H9 (cell line): ENCODE measurements at regions not wholly inside any gene's neighbourhood (a gene's known extent, or its start where the extent isn't known, plus 50 kb on each side); places are given as distances from the start of the nearest gene placed in this dataset.

Experiments used
- DNase-seq: peaks from one replicate; pipeline ENCODE4 v3.0.0-alpha.2; 2017
- H2AFZ ChIP-seq: one replicate; pipeline ENCODE4 v1.6.1; 2013; ENCODE audit warnings: mild to moderate bottlenecking, low read length, control low read depth, moderate library complexity
- H2AK5ac ChIP-seq: 2 replicates; pipeline ENCODE4 v1.6.1; 2013; ENCODE audit warnings: low read length, control low read depth, mixed read lengths; ENCODE audit not compliant: insufficient read length
- H2BK120ac ChIP-seq: one replicate; pipeline ENCODE4 v1.6.1; 2013; ENCODE audit warnings: low read depth, mild to moderate bottlenecking, low read length, control low read depth, inconsistent platforms; ENCODE audit not compliant: poor library complexity, severe bottlenecking
- H2BK12ac ChIP-seq: 2 replicates; pipeline ENCODE4 v1.6.1; 2013; ENCODE audit warnings: low read length, control low read depth, mixed read lengths, low read depth; ENCODE audit not compliant: insufficient read length
- H2BK15ac ChIP-seq: 2 replicates; pipeline ENCODE4 v1.6.1; 2013; ENCODE audit warnings: low read depth, low read length, control low read depth
- H2BK20ac ChIP-seq: one replicate; pipeline ENCODE4 v1.6.1; 2013; ENCODE audit warnings: low read depth, mild to moderate bottlenecking, low read length, control low read depth, inconsistent platforms; ENCODE audit not compliant: poor library complexity, severe bottlenecking
- H2BK5ac ChIP-seq: 2 replicates; pipeline ENCODE4 v1.6.1; 2013; ENCODE audit warnings: low read length, control low read depth, mixed read lengths; ENCODE audit not compliant: insufficient read length
- H3K14ac ChIP-seq: 2 replicates; pipeline ENCODE4 v1.6.1; 2013; ENCODE audit warnings: low read length, control low read depth; ENCODE audit not compliant: insufficient read depth
- H3K18ac ChIP-seq: 2 replicates; pipeline ENCODE4 v1.6.1; 2013; ENCODE audit warnings: low read depth, mild to moderate bottlenecking, mixed read lengths, low read length, control low read depth; ENCODE audit not compliant: insufficient read length
- H3K23ac ChIP-seq: 2 replicates; pipeline ENCODE4 v1.6.1; 2013; ENCODE audit warnings: low read length, control low read depth, mixed read lengths, low read depth; ENCODE audit not compliant: insufficient read length
- H3K23me2 ChIP-seq: 2 replicates; pipeline ENCODE4 v1.6.1; 2013; ENCODE audit warnings: low read depth, mild to moderate bottlenecking, mixed read lengths, low read length, control low read depth; ENCODE audit not compliant: insufficient read length, poor library complexity, severe bottlenecking
- H3K27ac ChIP-seq: 2 replicates; pipeline ENCODE4 v1.5.1; 2013; ENCODE audit warnings: low read length, control low read depth, mixed read lengths, low read depth; ENCODE audit not compliant: insufficient read length
- H3K27me3 ChIP-seq: 2 replicates; pipeline ENCODE4 v1.6.1; 2013; ENCODE audit warnings: low read length, control low read depth, inconsistent platforms; ENCODE audit not compliant: insufficient read depth
- H3K4ac ChIP-seq: 2 replicates; pipeline ENCODE4 v1.6.1; 2013; ENCODE audit warnings: low read depth, mild to moderate bottlenecking, control low read depth, inconsistent platforms, low read length, moderate library complexity
- H3K4me1 ChIP-seq: 2 replicates; pipeline ENCODE4 v1.6.1; 2013; ENCODE audit warnings: low read length, control low read depth, inconsistent platforms; ENCODE audit not compliant: insufficient read depth
- H3K4me2 ChIP-seq: 2 replicates; pipeline ENCODE4 v1.6.1; 2013; ENCODE audit warnings: low read length, control low read depth, mixed read lengths; ENCODE audit not compliant: insufficient read length, insufficient read depth
- H3K56ac ChIP-seq: 2 replicates; pipeline ENCODE4 v1.6.1; 2013; ENCODE audit warnings: low read depth, mild to moderate bottlenecking, mixed read lengths, low read length, control low read depth; ENCODE audit not compliant: insufficient read length
- H3K79me1 ChIP-seq: 2 replicates; pipeline ENCODE4 v1.6.1; 2013; ENCODE audit warnings: low read depth, mild to moderate bottlenecking, moderate library complexity, low read length, control low read depth, inconsistent platforms; ENCODE audit not compliant: insufficient read depth, poor library complexity, severe bottlenecking
- H3K79me2 ChIP-seq: 2 replicates; pipeline ENCODE4 v1.6.1; 2013; ENCODE audit warnings: low read length, control low read depth, inconsistent platforms; ENCODE audit not compliant: insufficient read depth
- H3K9ac ChIP-seq: 2 replicates; pipeline ENCODE4 v1.6.1; 2013; ENCODE audit warnings: low read length, control low read depth, mixed read lengths; ENCODE audit not compliant: insufficient read length; ENCODE audit errors: extremely low read depth
- H3K9me3 ChIP-seq: one replicate; pipeline ENCODE4 v1.6.1; 2013; ENCODE audit warnings: low read depth, low read length, inconsistent platforms; ENCODE audit not compliant: control insufficient read depth
- H3T11ph ChIP-seq: one replicate; pipeline ENCODE4 v1.6.1; 2013; ENCODE audit warnings: mild to moderate bottlenecking, low read length, control low read depth, inconsistent platforms
- H4K20me1 ChIP-seq: one replicate; pipeline ENCODE4 v1.6.1; 2013; ENCODE audit not compliant: control insufficient read depth, insufficient read length, insufficient read depth
- H4K5ac ChIP-seq: 2 replicates; pipeline ENCODE4 v1.6.1; 2013; ENCODE audit warnings: low read depth, mild to moderate bottlenecking, mixed read lengths, low read length, control low read depth; ENCODE audit not compliant: insufficient read length
- H4K8ac ChIP-seq: replicated peaks from 2 replicates; pipeline ENCODE4 v1.6.1; 2013; ENCODE audit warnings: low read length, control low read depth, mixed read lengths, low read depth; ENCODE audit not compliant: insufficient read length
- H4K91ac ChIP-seq: 2 replicates; pipeline ENCODE4 v1.6.1; 2013; ENCODE audit warnings: low read depth, mild to moderate bottlenecking, moderate library complexity, mixed read lengths, low read length, control low read depth; ENCODE audit not compliant: insufficient read length
- H3K27ac Mint-ChIP-seq, 3 experiments: 2 replicates in 2 of 3; 3 replicates in 1 of 3; pipeline ENCODE4 v1.8.0; 2020 to 2021; ENCODE audit warnings: mixed read lengths in 3 of 3, mild to moderate bottlenecking in 1 of 3, moderate library complexity in 1 of 3
- H3K27me3 Mint-ChIP-seq: 2 replicates; pipeline ENCODE4 v1.8.0; 2021; ENCODE audit warnings: low read depth, mild to moderate bottlenecking, moderate library complexity, mixed read lengths
- H3K36me3 Mint-ChIP-seq, 3 experiments: 2 replicates in 2 of 3; 3 replicates in 1 of 3; pipeline ENCODE4 v1.8.0; 2020 to 2021; ENCODE audit warnings: low read depth in 3 of 3, mixed read lengths in 3 of 3; ENCODE audit not compliant: insufficient read depth in 1 of 3
- H3K4me1 Mint-ChIP-seq, 2 experiments: 2 replicates each; pipeline ENCODE4 v1.8.0; 2020; ENCODE audit warnings: mixed read lengths in 2 of 2
- H3K4me3 Mint-ChIP-seq, 2 experiments: 2 replicates in 1 of 2; 3 replicates in 1 of 2; pipeline ENCODE4 v1.8.0; 2020 to 2021; ENCODE audit warnings: mild to moderate bottlenecking in 2 of 2, mixed read lengths in 2 of 2, moderate library complexity in 1 of 2
- H3K9me3 Mint-ChIP-seq, 2 experiments: 2 replicates in 1 of 2; 3 replicates in 1 of 2; pipeline ENCODE4 v1.8.0; 2020; ENCODE audit warnings: mild to moderate bottlenecking in 2 of 2, mixed read lengths in 2 of 2, moderate library complexity in 1 of 2
- WGBS: extraction: QIAGEN DNeasy Blood & Tissue Kit; methylation state at CpG from one replicate; pipeline ENCODE4 v1.1.7; 2013; ENCODE audit warnings: missing lambda C conversion rate, low lambda C conversion rate, mixed read lengths; ENCODE audit not compliant: insufficient read length; ENCODE audit errors: extremely low coverage; 5-methylcytosine and 5-hydroxymethylcytosine counted together
- TF ChIP-seq, protein P1 (sequence below): fragments of 200-600 bp; sonication (generic); conservative IDR thresholded peaks from 3 replicates; pipeline ENCODE4 v1.8.0; 2021; ENCODE audit warnings: antibody characterized with exemption, mild to moderate bottlenecking

DNA sequence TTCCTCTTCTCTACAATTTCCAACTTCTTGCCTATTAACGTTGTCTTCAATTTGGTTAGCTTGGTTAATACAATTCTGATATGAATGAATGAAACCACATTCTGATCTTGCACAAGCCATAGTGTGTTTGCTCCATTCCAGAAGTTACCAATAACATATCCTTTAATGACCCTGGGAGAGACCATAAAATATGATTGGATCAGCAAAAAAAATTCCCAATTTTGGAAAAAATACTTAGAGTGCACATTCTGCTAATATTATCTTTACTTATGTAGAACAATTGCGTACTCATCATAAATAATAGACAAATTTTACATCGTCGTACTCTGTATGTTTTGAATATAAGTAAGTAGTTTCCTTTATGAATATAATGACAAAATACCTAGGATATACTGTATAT, 117.2 kb downstream of the SLITRK5 start:
- H3K9me3 Mint-ChIP-seq: peaks cover 0 to 3% of the 10 kb centered on the region in 2 experiments; a peak in 1 of 5 replicates
- no peak overlapping the region for H2BK15ac ChIP-seq
- H4K8ac ChIP-seq: no peak overlapping the region
- no peak overlapping the region for H3K14ac ChIP-seq
- H3K56ac ChIP-seq: no peak overlapping the region
- H3K9ac ChIP-seq: no peak overlapping the region
- no peak overlapping the region for H3K18ac ChIP-seq
- no peak overlapping the region for H2BK5ac ChIP-seq
- H2BK20ac ChIP-seq: no peak overlapping the region
- H3K27me3 ChIP-seq: no peaks in the 10 kb centered on the region
- no peaks in the 10 kb centered on the region for H3K4me1 ChIP-seq
- H3K23ac ChIP-seq: no peak overlapping the region
- no peaks in the 10 kb centered on the region; the same call in 1 of the 2 replicates for H3K27me3 Mint-ChIP-seq
- H3K79me1 ChIP-seq: no peaks in the 10 kb centered on the region
- no peak overlapping the region for H3K4ac ChIP-seq
- no peak overlapping the region for H3T11ph ChIP-seq
- no peak overlapping the region for H3K27ac Mint-ChIP-seq
- peaks cover 0 to 3% of the 10 kb centered on the region in 2 experiments; a peak in 1 of 4 replicates for H3K4me1 Mint-ChIP-seq
- H4K91ac ChIP-seq: no peak overlapping the region
- no peaks in the 10 kb centered on the region; a peak in 1 of 7 replicates for H3K36me3 Mint-ChIP-seq
- no peaks in the 10 kb centered on the region for H4K20me1 ChIP-seq
- H4K5ac ChIP-seq: no peak overlapping the region
- TF ChIP-seq, protein P1, sequence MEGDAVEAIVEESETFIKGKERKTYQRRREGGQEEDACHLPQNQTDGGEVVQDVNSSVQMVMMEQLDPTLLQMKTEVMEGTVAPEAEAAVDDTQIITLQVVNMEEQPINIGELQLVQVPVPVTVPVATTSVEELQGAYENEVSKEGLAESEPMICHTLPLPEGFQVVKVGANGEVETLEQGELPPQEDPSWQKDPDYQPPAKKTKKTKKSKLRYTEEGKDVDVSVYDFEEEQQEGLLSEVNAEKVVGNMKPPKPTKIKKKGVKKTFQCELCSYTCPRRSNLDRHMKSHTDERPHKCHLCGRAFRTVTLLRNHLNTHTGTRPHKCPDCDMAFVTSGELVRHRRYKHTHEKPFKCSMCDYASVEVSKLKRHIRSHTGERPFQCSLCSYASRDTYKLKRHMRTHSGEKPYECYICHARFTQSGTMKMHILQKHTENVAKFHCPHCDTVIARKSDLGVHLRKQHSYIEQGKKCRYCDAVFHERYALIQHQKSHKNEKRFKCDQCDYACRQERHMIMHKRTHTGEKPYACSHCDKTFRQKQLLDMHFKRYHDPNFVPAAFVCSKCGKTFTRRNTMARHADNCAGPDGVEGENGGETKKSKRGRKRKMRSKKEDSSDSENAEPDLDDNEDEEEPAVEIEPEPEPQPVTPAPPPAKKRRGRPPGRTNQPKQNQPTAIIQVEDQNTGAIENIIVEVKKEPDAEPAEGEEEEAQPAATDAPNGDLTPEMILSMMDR: no peak
- no peaks in the 10 kb centered on the region for H3K79me2 ChIP-seq
- H2AFZ ChIP-seq: no peak overlapping the region
- H3K4me2 ChIP-seq: no peak overlapping the region
- no peak overlapping the region for H3K27ac ChIP-seq
- H2BK12ac ChIP-seq: no peak overlapping the region
- no peak overlapping the region for H2BK120ac ChIP-seq
- no peaks in the 10 kb centered on the region for H3K23me2 ChIP-seq
- H3K9me3 ChIP-seq: no peaks in the 10 kb centered on the region
- no peak overlapping the region for H3K4me3 Mint-ChIP-seq
- no peak for DNase-seq
- no peak overlapping the region for H2AK5ac ChIP-seq
- no CpG with 5 or more reads among the region's 4 CpGs for WGBS
